Liver (tissue), 8 donors: ENCODE measurements at regions not wholly inside any gene's neighbourhood (a gene's known extent, or its start where the extent isn't known, plus 50 kb on each side); places are given as distances from the start of the nearest gene placed in this dataset.

ENCODE experiments used
- DNase-seq: peaks from one replicate; pipeline ENCODE4 v3.0.0-alpha.2; 2017; ENCODE audit warnings: low spot score
- H3K27ac ChIP-seq, 2 donors: one replicate each; pipeline ENCODE4 v1.7.0; 2013; ENCODE audit warnings: inconsistent platforms in 2 of 2, low read length in 2 of 2, control low read depth in 1 of 2, low read depth in 1 of 2, mild to moderate bottlenecking in 1 of 2
- H3K27me3 ChIP-seq, 4 donors: one replicate each; pipeline versions ENCODE4 v1.6.1 to v1.7.0; 2013; ENCODE audit warnings: low read length in 3 of 4, inconsistent platforms in 1 of 4, mild to moderate bottlenecking in 1 of 4, moderate library complexity in 1 of 4; ENCODE audit not compliant: control insufficient read depth in 4 of 4, insufficient read depth in 4 of 4
- H3K36me3 ChIP-seq, 4 donors: one replicate each; pipeline versions ENCODE4 v1.6.1 to v1.7.0; 2013; ENCODE audit warnings: low read length in 3 of 4, mild to moderate bottlenecking in 3 of 4, low read depth in 1 of 4, moderate library complexity in 1 of 4; ENCODE audit not compliant: control insufficient read depth in 4 of 4, insufficient read depth in 3 of 4
- H3K4me1 ChIP-seq, 4 donors: one replicate each; pipeline versions ENCODE4 v1.6.1 to v1.7.0; 2013; ENCODE audit warnings: low read length in 3 of 4, mild to moderate bottlenecking in 3 of 4, moderate library complexity in 1 of 4; ENCODE audit not compliant: control insufficient read depth in 4 of 4, insufficient read depth in 4 of 4
- H3K4me3 ChIP-seq, 3 donors: one replicate each; pipeline versions ENCODE4 v1.6.1 to v1.7.0; 2013; ENCODE audit warnings: low read length in 3 of 3, control low read depth in 1 of 3, low read depth in 1 of 3, mild to moderate bottlenecking in 1 of 3
- H3K9ac ChIP-seq, 2 donors: one replicate each; pipeline ENCODE4 v1.7.0; 2013; ENCODE audit warnings: low read length in 2 of 2, mild to moderate bottlenecking in 2 of 2, moderate library complexity in 2 of 2, control low read depth in 1 of 2, low read depth in 1 of 2
- H3K9me3 ChIP-seq, 4 donors: one replicate each; pipeline versions ENCODE4 v1.6.1 to v1.7.0; 2013; ENCODE audit warnings: low read length in 3 of 4; ENCODE audit not compliant: control insufficient read depth in 4 of 4
- ATF3 ChIP-seq: IDR thresholded peaks from 2 replicates; pipeline ENCODE4 v1.6.1; 2016; ENCODE audit warnings: antibody characterized with exemption
- CTCF ChIP-seq: fragments of 150-350 bp; IDR thresholded peaks from 2 replicates; pipeline ENCODE4 v1.5.1; 2017; ENCODE audit warnings: improper control_type of control experiment, low read depth, low read length; ENCODE audit not compliant: missing input control
- EGR1 ChIP-seq, 2 donors: IDR thresholded peaks; 2 replicates each; pipeline ENCODE4 v1.6.1; 2016 to 2018; ENCODE audit warnings: antibody characterized with exemption in 2 of 2, low read depth in 2 of 2
- FOXA2 ChIP-seq: IDR thresholded peaks from 2 replicates; pipeline ENCODE4 v1.6.1; 2016; ENCODE audit warnings: antibody characterized with exemption
- HNF4A ChIP-seq, 2 donors: conservative IDR thresholded peaks; 2 replicates each; pipeline ENCODE4 v1.6.1; 2016; ENCODE audit warnings: antibody characterized with exemption in 2 of 2, mild to moderate bottlenecking in 2 of 2
- MAX ChIP-seq: IDR thresholded peaks from 2 replicates; pipeline ENCODE4 v1.6.1; 2016; ENCODE audit warnings: antibody characterized with exemption
- NR2F2 ChIP-seq: IDR thresholded peaks from 2 replicates; pipeline ENCODE4 v1.6.1; 2016; ENCODE audit warnings: antibody characterized with exemption
- RAD21 ChIP-seq, 2 donors: IDR thresholded peaks; 2 replicates each; pipeline ENCODE4 v1.6.1; 2016; ENCODE audit warnings: antibody characterized with exemption in 2 of 2, mild to moderate bottlenecking in 2 of 2
- ZBTB33 ChIP-seq: IDR thresholded peaks from 2 replicates; pipeline ENCODE4 v1.6.1; 2016; ENCODE audit warnings: antibody characterized with exemption
- WGBS: extraction: QIAGEN DNeasy Blood & Tissue Kit; methylation state at CpG from one replicate; pipeline ENCODE4 v1.1.7; 2013; 5-methylcytosine and 5-hydroxymethylcytosine counted together
- donor health status: healthy.
- donor health status: healthy.
- donor health status: healthy.
- donor health status: healthy.
- donor health status: healthy.

GRCh38 chr12:44960423-44960822 lies 84.3 kb upstream of the NELL2 start:
- no peak overlapping the region for H3K4me3 ChIP-seq
- H3K9me3 ChIP-seq, result no peaks in the 10 kb centered on the region
- DNase-seq, result no peak
- H3K4me1 ChIP-seq, result no peaks in the 10 kb centered on the region
- 77% methylated on average over 3 of the region's 3 CpGs for WGBS
- H3K9ac ChIP-seq, result no peak overlapping the region
- H3K27ac ChIP-seq, result no peak overlapping the region
- no peaks in the 10 kb centered on the region for H3K27me3 ChIP-seq
- no peaks in the 10 kb centered on the region for H3K36me3 ChIP-seq
- TF ChIP-seq NR2F2, result no peak
- no peak for TF ChIP-seq HNF4A (conservative IDR thresholded peaks at IDR 0.05)

GRCh38 chr12:44947163-44947562 lies 71.0 kb upstream of the NELL2 start:
- Histone ChIP-seq H3K27ac (no peak overlapping the region), H3K36me3 (no peaks in the 10 kb centered on the region), H3K4me1 (peaks cover 0 to 11% (median 1%) of the 10 kb centered on the region in 4 donors), H3K27me3 (no peaks in the 10 kb centered on the region), H3K9me3 (no peaks in the 10 kb centered on the region), H3K4me3 (no peak overlapping the region), H3K9ac (no peak overlapping the region)
- WGBS, result 69% methylated on average over 1 of the region's 1 CpG
- no peak for TF ChIP-seq FOXA2
- no peak for TF ChIP-seq CTCF
- TF ChIP-seq RAD21 (IDR thresholded peaks at IDR 0.05), result no peak
- TF ChIP-seq HNF4A (conservative IDR thresholded peaks at IDR 0.05), result no peak
- no peak for DNase-seq

GRCh38 chr12:44942714-44943113 lies 66.6 kb upstream of the NELL2 start:
- no peak for DNase-seq
- WGBS, result 37% methylated on average over 5 of the region's 5 CpGs
- Histone ChIP-seq H3K4me3 (no peak overlapping the region), H3K9ac (no peak overlapping the region), H3K27me3 (no peaks in the 10 kb centered on the region), H3K9me3 (no peaks in the 10 kb centered on the region), H3K36me3 (no peaks in the 10 kb centered on the region), H3K27ac (no peak overlapping the region), H3K4me1 (peaks cover 0 to 8% (median 1%) of the 10 kb centered on the region in 4 donors)
- TF ChIP-seq FOXA2 (no peak), CTCF (no peak), MAX (no peak), ATF3 (no peak), NR2F2 (no peak), EGR1 (IDR thresholded peaks at IDR 0.05; ENCODE audit: low read depth in 2 of 2) (no peak), ZBTB33 (no peak)
